AG08396 (cell line): ENCODE measurements at regions not wholly inside any gene's neighbourhood (a gene's known extent, or its start where the extent isn't known, plus 50 kb on each side); places are given as distances from the start of the nearest gene placed in this dataset.

ENCODE experiments used
- DNase-seq: peaks from one replicate; pipeline ENCODE4 v3.0.0; 2012; ENCODE audit warnings: low spot score, mixed read lengths

DNA sequence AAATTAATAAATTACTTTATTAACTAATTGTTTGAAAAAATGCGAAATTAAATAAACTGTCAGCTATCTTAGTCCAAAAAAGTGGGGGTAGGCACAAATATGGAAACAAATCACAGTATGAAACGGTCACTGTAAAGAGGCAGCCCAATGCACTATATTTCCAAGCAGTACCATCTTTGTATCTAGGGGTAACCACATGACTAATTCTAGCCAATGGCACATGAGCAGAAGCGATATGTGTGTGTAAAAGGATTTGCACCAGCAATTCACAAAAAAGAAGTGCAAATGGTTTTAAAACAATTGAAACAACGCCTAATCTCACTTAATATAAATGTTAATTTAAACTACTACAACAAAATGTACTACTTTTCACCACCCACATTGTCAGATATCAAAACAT, 129.5 kb upstream of the PRNP start:
- no peak for DNase-seq

DNA sequence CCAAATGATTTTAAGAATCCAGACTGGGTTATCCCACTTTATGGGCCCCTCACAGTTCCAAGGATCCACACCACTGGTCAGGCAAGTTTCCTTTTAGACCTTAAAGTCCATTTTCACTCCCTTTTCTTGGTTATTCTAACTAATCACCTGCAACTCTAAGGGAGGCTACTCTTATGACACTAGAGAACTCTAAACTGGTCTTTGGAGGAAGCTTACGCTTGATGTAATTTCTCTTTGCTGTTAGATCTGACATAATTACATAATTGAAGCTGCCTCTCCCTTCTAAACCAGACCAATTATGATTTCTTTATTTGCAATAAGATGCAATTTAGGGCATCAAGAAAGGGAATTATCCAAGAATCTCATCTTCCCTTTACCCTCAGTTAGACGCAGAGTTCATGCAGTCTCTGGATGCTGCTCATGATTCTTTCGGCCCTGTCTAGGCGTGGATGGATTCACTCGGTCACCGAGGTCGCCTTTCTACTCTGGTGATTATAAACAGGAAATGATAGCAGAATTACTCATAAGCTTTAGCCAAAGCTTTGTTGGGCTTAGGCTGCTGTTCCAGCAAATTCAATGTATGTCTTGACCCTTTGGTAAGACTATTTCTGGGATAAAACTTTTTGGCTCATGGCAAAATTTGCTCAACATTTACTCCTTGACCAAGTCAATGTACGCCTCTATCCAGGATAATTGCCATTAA, 130.9 kb upstream of the PRNP start:
- peak; percentile 60 for DNase-seq

DNA sequence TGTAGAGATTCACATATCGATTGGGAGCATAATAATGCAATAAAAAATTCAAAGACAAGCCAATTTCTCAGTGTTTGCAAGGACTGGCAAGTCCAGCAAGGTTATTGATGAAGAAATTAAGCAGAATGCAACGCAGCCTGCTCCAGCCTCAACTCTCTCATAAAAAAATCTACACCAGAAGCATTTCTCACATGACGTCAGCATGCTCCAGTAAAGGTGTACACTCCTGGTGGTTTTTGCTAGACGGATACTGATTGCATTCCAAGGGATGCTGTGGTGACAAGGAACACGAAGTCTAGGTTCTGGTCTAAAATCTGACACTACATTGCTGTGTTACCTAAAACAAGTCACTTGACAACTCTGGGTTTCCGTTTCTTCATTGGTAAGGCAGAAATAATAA, 131.9 kb upstream of the PRNP start:
- no peak for DNase-seq

DNA sequence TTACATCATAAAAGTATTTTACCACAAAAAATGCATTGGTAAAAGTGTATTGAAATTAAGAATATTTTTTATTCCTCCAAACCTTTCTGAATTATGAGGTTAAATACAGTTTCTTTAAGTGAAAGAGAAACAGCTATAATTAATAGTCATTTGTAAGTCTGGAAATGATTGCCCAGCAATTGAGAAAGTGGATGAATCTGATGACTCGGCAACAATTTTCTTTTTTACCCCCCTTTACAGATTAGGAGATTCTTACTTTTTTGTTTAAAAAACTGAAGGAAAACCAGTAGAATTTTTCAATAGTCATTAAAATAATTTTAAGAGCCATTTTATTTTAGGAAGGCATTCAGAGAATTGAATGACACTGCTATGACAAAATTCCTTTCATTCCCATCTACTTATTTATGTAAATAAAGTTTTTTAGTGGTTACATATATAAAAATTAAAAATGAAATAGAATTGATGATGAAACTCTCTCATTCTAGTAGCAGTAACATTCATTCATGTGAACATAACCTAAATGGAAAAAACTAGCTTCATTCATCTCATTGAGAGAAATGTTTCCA, 134.1 kb upstream of the PRNP start:
- no peak for DNase-seq

DNA sequence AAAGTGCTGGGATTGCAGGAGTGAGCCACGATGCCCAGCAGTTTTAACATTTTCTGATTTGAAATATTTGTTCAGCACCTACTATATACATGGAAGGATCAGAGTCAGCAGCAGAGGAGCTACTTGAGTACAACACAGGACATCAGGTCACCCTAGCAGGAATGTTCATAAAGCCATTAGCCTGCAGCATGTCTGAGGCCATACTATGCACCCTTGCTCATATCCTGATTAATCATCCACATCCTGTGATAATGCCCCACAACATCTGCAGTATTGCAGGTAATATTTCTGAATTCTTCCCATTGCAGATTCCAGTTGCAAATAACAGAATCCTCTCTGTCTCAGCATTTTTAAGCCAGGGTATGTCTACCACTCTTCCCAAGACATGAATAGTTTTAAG, 135.5 kb upstream of the PRNP start:
- no peak for DNase-seq

DNA sequence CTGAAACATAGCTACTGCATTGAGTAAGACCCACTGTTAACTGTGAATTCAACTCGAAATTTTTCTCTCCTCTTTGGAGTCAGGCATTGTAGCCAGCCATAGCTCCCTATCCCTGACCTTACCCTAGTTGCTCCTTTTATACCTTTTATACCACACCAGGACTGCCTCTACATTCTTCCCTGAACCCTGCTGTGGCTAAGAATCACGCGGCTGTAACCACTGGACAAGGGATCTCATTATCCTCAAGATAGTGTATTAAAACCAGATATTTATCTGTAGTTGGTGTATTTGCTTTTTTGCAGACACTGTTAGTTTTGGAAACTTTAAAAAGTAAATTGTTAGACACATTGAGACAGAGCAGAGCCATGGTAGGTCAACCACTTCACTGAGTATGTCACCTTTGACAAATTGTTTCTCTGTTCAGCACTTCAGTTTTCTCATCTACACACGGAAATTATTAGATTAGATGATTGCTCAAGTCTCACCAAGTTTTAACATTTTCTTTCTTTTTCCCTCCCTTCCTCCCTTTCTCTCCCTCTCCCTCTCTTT, 136.5 kb upstream of the PRNP start:
- DNase-seq, result no peak

DNA sequence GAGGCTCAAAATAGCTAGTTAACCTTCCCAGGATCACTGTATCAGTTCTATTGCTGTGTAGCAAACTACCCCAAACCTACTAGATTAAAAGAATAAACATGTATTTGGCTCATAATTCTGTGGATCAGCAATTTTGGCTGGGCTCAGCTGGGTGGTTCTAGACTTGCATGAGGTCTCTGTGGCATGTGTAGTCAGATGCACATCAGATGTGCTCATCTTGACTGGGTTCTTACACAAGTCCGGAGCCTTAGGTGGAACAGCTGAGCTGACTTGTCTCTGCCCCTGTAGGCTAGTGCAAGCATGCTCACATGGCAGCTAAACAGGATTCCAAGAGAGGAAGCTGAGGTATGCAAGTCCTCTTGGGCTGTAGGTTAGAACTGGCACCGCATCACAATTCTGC, 137.7 kb upstream of the PRNP start:
- no peak for DNase-seq

DNA sequence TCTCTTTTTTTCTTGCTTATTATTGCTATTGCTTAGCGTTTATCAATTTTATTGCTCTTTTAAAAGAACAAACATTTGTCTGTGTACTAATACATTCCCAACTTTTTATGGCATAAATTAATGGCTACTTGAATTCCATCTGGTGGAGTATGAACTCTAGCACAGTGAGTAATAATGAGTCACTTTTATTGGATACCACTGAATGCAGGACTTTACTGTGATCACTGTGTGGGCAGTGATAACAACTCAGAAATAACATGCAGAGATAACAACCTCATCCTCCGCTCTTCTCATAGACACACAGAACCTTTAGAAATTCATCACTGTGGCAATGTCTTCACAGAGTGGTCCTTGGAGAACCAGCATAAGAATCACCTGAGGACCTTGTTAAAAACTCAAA, 139.5 kb upstream of the PRNP start:
- DNase-seq, result peak; percentile 50

DNA sequence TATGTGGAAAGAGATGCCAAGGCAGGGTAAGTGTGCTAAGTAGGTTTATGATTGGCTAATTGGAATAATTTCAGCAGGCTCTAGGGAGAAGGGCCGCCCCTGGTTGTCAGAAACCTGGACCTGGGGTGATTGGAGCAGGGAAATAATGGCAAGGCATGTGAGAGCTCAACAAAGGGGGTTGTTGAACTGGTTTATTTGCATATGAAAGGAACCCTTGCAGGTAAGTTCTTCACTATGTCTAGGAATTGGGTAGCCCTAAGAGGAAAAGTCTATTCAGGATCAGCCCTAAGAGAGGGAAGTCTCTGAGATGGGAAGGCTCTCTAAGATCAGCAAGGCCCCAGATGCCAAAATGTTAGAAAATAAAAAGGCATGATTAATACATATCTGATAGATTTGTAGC, 139.9 kb upstream of the PRNP start:
- DNase-seq, result no peak

DNA sequence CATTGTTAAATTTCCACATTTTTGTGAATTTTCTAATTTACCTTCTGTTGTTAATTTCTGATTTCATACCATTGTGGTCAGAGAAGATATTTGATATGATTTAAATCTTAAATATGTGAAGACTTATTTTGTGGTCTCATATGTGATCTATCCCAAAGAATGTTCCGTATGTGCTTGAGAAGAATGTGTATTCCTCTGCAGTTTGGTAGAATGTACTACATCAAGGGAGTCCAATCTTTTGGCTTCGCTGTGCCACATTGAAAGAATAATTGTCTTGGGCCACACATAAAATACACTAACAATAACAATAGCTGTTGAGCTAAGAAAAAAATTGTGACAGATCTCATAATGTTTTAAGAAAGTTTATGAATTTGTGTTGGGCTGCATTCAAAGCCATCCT, 140.7 kb upstream of the PRNP start:
- DNase-seq, result no peak

DNA sequence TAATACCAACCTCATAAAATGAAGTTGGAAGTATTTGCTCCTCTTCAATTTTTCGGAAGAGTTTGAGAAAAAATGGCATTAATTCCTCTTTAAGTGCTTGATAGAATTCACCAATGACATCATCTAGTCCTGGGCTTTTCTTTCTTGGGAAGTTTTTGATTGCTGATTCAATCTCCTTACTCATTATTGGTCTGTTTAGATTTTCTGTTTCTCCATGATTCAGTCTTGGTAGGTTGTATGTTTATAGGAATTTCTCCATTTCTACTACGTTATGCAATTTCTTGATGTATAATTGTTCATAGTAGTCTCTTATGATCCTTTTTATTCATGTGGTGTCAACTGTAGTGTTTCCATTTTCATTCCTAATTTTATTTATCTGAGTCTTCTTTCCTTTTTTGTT, 141.5 kb upstream of the PRNP start:
- DNase-seq, result no peak

DNA sequence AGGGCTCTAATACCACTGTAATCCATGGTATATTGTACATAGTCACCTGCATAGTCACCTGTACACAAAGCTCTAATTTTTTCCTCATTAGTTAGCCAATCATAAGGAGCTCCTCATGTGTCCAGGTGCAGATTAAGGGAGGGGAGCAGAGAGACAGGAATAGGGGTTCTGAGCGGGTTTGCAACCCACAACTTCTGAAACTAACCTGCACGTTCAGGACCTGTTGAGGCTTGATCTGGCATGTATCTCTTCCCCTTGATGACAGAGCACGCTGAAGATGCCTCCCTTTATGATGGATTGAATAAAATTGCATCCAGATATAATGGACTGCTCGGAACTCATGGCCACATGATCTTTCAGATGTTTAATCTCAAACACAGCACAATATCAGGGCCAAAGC, 144.0 kb upstream of the PRNP start:
- DNase-seq, result no peak

DNA sequence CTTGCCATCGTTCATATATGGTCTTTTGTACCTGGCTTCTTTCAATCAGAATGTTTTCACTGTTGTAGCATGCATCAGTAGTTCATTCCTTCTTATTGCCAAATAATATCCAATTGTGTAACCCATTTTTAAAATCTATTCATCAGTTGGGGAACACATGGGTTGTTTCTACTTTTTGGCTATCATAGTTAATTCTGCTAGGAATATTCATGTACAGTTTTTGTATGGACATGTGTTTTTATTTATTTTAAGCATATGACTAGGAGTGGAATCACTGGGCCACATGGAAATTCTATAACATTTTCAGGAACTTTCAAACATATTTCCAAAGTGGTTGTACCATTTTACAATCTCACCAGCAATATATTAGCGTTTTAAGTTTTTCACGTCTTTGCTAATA, 151.9 kb upstream of the PRNP start:
- DNase-seq, result no peak

DNA sequence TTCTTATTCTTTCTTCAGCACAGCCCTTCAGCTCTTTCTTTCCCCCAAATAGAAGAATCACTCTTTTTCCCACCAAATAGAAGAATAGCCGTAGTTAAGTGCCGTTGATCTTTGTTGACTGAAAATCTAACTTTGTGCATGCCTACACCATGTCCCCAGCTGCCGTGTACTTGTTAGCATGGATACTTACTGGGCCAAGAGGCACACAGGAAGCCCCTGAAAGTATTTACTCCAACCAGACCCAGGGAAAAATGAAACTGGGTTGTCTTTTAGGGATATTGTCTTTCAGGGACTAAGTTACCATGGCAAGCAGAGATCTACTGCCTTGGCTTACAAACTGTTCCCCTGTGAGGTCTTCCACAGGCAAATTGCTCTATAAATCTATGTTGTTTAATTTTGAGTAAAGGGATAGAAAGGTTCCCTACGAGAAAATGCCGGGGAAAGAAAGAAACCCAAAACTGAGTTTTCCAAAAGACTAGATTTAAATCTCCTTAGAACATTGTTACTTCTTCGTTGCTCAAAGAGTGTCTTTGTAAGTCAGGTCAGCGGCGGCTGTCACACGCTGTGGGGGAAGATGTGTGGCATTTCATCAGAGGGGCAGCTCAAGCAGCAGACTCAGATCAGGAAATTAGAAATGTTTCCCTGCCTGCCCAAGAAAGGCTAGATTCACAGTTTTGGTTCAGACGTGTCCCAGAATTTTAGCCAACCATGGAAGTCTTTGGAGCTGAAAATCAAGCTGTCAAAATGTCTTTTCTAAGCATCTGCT, 152.7 kb upstream of the PRNP start:
- DNase-seq, result no peak

DNA sequence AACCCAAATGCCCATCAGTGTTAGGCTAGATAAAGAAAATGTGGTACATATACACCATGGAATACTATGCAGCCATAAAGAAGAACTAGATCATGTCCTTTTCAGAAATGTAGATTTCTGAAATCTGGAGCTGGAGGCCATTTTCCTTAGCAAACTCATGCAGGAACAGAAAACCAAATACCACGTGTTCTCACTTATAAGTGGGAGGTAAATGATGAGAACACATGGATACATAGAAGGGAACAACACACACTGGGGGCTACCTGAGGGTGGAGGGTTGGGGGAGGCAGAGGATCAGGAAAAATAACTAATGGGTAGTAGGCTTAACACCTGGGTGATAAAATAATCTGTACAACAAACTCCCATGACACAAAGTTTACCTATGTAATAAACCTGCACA, 153.5 kb upstream of the PRNP start:
- no peak for DNase-seq

DNA sequence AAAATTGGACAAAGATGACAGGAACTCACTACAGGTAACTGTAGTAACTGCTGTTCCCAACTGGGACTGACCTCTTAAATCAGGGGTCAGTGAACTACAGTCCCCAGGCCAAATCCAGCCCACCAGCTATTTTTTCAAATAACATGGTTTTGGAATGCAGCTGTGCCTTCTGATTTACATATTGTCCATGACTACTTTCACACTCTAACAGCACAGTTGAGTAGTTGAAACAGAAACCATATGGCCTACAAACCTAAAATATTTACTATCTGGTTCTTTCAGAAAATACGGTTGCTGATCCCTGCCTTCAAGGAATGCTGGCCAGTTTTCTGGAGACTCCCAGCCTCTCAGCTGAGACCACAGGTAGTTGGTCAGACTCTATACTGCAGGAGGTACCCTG, 161.5 kb upstream of the PRNP start:
- DNase-seq, result no peak

DNA sequence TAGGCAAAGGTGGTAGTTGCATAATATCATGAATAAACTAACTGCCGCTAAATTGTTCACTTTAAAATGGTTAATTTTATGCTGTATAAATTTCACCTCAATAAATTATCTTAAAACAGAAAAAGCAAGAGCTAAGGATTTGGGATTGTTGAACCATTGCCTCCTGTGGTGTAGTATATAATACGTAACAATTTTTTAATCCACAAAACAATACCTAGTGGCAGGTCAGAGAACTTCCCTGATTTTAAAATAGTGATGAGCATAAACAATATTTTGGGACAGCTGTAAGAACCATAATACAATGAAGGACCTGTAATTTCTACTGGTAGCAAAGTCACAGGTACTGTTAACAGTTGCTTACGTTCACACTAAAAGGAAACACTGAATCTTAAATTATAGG, 161.9 kb upstream of the PRNP start:
- DNase-seq, result no peak

DNA sequence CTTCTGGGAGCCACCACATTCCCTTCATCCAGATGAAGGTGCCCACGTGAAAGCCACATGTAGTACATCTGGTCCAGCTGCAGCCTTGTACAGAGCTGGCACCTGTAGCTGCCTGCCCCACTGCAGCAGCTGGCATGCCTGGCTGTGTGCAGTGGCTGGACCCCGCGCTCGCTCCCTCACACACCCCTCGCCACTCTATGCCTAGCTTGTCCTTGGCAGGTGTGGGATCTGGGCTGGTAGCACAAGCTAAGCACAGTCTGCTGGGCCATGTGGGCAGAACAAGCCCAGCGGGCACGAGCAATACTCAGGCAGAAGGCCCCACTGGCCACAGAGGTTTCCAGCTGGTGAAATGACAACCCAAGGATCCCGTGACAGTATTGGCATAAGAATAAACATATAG, 163.9 kb upstream of the PRNP start:
- DNase-seq, result no peak

DNA sequence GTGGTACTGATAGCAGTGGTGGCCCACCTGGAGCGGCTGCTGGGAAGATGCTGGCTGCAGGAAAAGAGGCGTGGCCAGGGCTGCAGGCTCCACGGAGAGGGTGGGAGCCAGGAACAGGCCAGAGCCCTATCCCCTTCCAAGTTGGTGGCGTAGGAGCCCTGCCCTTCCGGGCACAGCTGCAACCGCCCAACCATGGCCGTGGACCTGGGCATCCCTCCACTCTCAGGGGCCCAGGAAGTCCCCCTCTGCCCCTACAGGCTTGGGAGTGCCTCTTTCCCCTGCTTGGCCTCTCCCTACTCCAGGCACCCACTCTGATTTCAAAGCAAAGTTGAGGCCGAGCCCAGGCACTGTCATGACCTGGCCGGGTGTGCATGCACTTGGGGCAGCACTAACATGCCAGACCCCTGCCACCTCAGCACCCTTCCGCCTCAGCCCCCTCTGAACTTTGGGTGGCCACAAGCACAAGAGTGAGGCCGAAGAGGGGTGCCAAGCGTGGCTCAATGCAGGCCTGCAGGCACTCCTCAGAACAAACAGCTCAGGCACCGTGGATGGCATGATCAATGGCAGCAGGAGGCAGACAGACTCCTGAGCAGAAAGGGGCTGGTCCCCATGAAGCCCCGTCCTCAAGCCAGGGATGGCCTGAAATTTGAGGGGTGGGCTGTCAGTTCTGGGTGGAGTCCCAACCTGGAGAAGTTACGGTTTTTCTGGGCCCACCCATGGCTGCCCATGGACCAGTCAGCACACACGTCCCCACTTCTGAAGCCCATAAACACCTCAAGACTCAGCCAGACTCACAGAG, 164.9 kb upstream of the PRNP start:
- no peak for DNase-seq

DNA sequence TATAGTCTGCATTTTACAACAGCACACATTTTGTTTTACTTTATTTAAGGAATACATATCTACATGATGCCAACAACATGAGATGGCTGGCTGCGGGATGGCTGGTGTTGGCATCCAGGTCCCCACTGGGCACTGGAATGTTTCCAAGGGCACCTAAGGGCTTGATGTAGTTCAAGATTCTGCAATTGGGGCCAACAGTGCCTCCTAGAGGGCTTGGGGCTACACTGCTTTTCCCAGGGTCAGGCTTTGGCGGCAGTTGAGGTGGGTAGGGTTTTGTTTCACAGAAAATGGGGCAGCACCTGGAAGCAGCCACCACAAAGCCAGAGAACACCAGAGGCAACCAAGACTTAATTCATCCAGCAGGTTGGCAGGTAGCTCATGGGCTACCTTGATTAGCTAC, 166.7 kb upstream of the PRNP start:
- no peak for DNase-seq

DNA sequence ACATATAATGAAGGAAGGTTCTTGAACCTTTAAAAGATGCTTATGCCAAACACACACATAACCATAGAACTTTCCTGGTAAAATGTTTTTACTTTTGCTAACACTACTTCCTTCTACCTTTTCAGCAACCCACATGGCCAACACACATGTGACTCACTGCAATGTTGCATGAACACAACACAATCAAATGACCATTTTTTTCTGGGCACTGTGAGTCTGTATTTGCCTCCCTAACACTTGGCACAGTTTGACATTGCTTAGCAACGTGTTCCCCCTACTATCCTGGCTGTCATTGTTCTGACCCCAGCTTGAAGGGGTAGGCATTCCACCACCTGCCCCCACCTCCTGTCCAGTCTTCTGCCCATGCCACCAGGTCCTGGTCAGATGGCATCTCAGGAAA, 169.4 kb upstream of the PRNP start:
- DNase-seq, result no peak

DNA sequence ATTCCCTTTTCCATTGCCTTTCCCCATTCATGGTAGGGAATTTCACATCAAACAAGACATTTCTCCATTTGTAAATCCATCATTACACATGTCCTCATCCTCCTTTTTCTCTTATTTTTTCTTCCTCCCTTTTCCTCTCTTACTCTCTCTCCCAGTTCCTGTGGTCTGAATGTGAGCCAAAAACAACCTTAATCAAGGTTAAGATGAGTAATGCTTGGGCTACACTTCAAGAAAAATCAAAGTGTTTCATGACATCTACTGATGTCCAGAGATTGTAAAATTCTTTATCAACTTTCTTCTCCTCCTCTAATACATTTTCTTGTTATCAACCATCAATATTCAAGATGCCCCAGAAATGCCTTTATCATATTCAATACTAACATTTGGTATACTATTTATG, 172.5 kb upstream of the PRNP start:
- peak; percentile 29 for DNase-seq
